ENCODE measurements at regions not wholly inside any gene's neighbourhood (a gene's known extent, or its start where the extent isn't known, plus 50 kb on each side); places are given as distances from the start of the nearest gene placed in this dataset.

DNA sequence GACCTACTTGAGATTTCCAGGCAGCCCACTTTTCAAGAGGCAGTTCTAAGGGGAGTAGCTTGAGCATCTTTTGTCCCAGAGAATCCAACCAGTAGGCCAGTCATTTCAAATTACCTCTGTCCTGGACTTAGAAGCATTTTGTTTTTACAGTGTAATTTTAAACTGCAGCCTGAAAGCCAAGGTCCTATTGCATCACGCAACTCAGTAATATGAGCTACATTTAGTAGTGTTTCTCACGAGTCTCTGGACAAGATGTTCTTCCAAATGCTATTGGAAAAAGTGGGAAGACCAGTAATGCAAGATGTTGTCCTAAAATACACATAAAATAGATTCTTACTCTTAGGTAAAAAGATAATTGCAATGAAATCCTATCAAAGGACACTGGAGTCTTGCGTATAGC lies 182.5 kb upstream of the ARX start:
- Mint-ChIP-seq H3K4me1 (ENCODE audit: low read depth) (no peaks in the 10 kb centered on the region), H3K4me3 (no peak overlapping the region), H3K27me3 (no peaks in the 10 kb centered on the region), H3K9me3 (no peaks in the 10 kb centered on the region), H3K36me3 (ENCODE audit: low read depth) (no peaks in the 10 kb centered on the region), H3K27ac (no peak overlapping the region)
- CTCF ChIA-PET, result no interaction called here
- TF ChIP-seq, protein P1, sequence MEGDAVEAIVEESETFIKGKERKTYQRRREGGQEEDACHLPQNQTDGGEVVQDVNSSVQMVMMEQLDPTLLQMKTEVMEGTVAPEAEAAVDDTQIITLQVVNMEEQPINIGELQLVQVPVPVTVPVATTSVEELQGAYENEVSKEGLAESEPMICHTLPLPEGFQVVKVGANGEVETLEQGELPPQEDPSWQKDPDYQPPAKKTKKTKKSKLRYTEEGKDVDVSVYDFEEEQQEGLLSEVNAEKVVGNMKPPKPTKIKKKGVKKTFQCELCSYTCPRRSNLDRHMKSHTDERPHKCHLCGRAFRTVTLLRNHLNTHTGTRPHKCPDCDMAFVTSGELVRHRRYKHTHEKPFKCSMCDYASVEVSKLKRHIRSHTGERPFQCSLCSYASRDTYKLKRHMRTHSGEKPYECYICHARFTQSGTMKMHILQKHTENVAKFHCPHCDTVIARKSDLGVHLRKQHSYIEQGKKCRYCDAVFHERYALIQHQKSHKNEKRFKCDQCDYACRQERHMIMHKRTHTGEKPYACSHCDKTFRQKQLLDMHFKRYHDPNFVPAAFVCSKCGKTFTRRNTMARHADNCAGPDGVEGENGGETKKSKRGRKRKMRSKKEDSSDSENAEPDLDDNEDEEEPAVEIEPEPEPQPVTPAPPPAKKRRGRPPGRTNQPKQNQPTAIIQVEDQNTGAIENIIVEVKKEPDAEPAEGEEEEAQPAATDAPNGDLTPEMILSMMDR (IDR thresholded peaks at IDR 0.05), result no peak
- intact Hi-C loops (cut with micrococcal nuclease), result no loop called here
- ATAC-seq, result no peak
- DNase-seq, result no peak
- POLR2A ChIA-PET, result no interaction called here

DNA sequence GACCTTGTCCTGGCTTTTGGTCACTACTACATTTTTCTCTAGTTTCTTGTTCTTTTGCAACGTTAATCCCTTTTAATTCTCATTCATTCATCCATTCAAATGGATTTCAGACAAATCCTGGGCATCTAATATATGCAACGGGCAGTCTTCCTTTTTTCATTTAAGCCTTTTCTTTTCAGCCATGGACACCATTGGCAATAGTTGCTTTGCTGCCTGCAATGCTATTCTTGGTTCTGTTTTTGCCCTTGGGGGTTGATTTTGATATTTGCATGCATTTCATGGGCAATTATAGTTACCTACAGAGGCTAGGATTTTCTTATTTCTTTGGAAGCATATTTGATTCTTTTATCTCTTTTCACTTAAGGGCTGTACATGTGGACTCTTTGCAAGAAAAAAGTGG lies 180.5 kb upstream of the ARX start:
- H3K4me1 Mint-ChIP-seq (ENCODE audit: low read depth), result no peaks in the 10 kb centered on the region
- H3K4me3 Mint-ChIP-seq, result no peak overlapping the region
- intact Hi-C loops (cut with micrococcal nuclease), result no loop called here
- ChIA-PET CTCF (no interaction called here), POLR2A (no interaction called here)
- H3K27ac Mint-ChIP-seq, result no peak overlapping the region
- TF ChIP-seq, protein P1 (IDR thresholded peaks at IDR 0.05), result no peak
- DNase-seq (no peak), ATAC-seq (no peak)
- H3K36me3 Mint-ChIP-seq (ENCODE audit: low read depth), result no peaks in the 10 kb centered on the region
- H3K9me3 Mint-ChIP-seq, result no peaks in the 10 kb centered on the region
- no peaks in the 10 kb centered on the region for H3K27me3 Mint-ChIP-seq

DNA sequence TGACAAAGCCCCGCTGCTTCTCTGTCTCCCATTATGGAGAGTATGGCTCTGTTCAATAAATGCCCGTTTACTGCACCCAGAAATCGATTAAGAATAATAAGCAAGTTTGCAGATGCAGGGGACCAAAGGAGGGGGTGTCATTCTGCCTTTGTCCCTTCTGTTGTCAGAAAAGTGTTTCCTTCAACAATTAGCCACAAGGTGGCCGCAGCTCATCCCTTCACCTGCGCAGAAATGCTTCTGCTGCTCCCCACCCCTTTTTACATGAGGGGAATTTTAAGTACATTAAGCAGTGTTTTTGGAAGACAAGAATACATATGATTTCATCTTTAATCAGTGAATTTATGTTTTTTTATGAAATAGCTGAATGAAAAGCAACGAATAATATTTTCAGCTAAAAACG lies 175.6 kb upstream of the ARX start:
- DNase-seq (no peak), ATAC-seq (no peak)
- POLR2A ChIA-PET, result no interaction called here
- Mint-ChIP-seq H3K9me3 (peaks cover 1% of the 10 kb centered on the region), H3K4me1 (ENCODE audit: low read depth) (no peaks in the 10 kb centered on the region), H3K27me3 (no peaks in the 10 kb centered on the region), H3K4me3 (no peak overlapping the region), H3K27ac (no peak overlapping the region), H3K36me3 (ENCODE audit: low read depth) (no peaks in the 10 kb centered on the region)
- CTCF ChIA-PET, result interaction anchor here (0.7 kb wide), 1 partner anchor 1066 kb away, joined by 3 read pairs; no protein-coding TSS in a partner anchor
- intact Hi-C loops (cut with micrococcal nuclease), result no loop called here
- TF ChIP-seq, protein P1 (IDR thresholded peaks at IDR 0.05), result no peak

DNA sequence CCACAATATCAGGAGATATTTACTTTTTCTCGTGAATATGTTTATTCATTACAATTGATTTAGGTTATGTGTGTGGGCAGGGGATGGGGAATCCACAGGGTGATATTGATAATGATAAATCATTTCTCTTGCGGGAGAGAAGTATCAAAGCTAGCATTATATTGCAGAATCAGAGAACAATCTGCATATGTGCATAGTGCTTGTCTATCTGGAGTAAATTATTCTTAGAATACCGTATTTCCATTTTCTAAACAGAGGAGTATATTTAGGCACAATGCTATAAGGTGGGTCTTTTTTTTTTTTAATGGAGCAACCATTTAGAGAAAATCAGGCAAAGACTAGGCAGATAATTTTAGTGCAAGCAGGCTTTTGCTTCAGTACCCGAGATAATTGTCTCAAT lies 166.0 kb upstream of the ARX start:
- ChIA-PET CTCF (no interaction called here), POLR2A (no interaction called here)
- ATAC-seq, result no peak
- Mint-ChIP-seq H3K4me1 (ENCODE audit: low read depth) (no peaks in the 10 kb centered on the region), H3K4me3 (no peak overlapping the region), H3K27ac (no peak overlapping the region), H3K36me3 (ENCODE audit: low read depth) (no peaks in the 10 kb centered on the region), H3K9me3 (no peaks in the 10 kb centered on the region), H3K27me3 (peaks cover 3% of the 10 kb centered on the region)
- TF ChIP-seq, protein P1 (IDR thresholded peaks at IDR 0.05), result no peak
- DNase-seq, result no peak
- intact Hi-C loops (cut with micrococcal nuclease), result no loop called here

DNA sequence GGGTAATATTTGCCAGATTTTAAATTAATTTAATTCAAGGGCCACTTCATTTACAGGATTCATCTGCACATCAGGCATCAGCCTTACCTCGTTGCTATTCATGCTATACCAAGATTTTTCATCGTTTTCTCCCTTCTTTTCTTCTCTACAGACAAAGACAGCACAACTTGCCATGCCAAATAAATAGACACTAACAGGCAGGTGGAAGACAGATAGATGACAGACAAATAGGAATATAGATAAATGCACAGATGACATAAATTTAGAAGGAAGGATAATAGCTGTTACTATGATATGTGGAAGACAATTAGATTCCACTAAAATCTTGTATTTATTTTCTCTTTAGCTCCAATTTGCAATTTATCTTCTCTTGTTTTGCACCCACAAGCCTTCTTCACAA lies 164.5 kb upstream of the ARX start:
- Mint-ChIP-seq H3K27me3 (peaks cover 3% of the 10 kb centered on the region), H3K4me3 (no peak overlapping the region), H3K27ac (no peak overlapping the region), H3K4me1 (ENCODE audit: low read depth) (no peaks in the 10 kb centered on the region), H3K36me3 (ENCODE audit: low read depth) (no peaks in the 10 kb centered on the region), H3K9me3 (no peaks in the 10 kb centered on the region)
- POLR2A ChIA-PET, result no interaction called here
- TF ChIP-seq, protein P1 (IDR thresholded peaks at IDR 0.05), result no peak
- no peak for ATAC-seq
- CTCF ChIA-PET, result no interaction called here
- DNase-seq, result no peak
- intact Hi-C loops (cut with micrococcal nuclease), result no loop called here
